Heart left ventricle (tissue), 13 donors: ENCODE measurements at regions not wholly inside any gene's neighbourhood (a gene's known extent, or its start where the extent isn't known, plus 50 kb on each side); places are given as distances from the start of the nearest gene placed in this dataset.

Experiments used
- CTCF ChIP-seq, 12 donors: fragments of 200-600 bp; sonication (generic) in 4 of 12; IDR thresholded peaks; one replicate each; pipeline versions ENCODE4 v1.5.0 to v1.8.0; 2018 to 2022; ENCODE audit warnings: antibody characterized with exemption in 12 of 12, mild to moderate bottlenecking in 5 of 12
- POLR2A ChIP-seq, 2 donors: fragments of 450-650 bp; IDR thresholded peaks; one replicate each; pipeline ENCODE4 v1.6.1; 2017; ENCODE audit warnings: antibody characterized with exemption in 2 of 2, mild to moderate bottlenecking in 2 of 2, moderate library complexity in 2 of 2
- donor health status: ischemic (EF 13 %, LVEDD 7.1; RV severe dilation, severe dysfunction).
- donor health status: DM: no; HTN: yes; CAD: no.
- donor health status: DM: no; HTN: no; CAD: no.
- donor health status: ischemic (EF 25% LVEDD 6.9; RV normal size, moderate dysfunction).
- donor health status: ischemic (EF 25% LVEDD 5.7; RV mildly dilated, moderate dysfunction).
- donor health status: ischemic (EF 35%, LVEDD 5.7; RV mildly dilated, moderate dysfunction).
- donor health status: nonischemic (EF 11% LVEDD 7.7; RV severe dilation, severe dysfunction).
- donor health status: DM: yes; HTN: yes; CAD: no.
- donor health status: PGD.
- donor health status: ischemic (EF 29% LVEDD 5.4; RV normal size, mild dysfunction).
- donor health status: nonischemic (EF 23%, LVEDD 6.1; RV moderate dilation, normal function).

DNA sequence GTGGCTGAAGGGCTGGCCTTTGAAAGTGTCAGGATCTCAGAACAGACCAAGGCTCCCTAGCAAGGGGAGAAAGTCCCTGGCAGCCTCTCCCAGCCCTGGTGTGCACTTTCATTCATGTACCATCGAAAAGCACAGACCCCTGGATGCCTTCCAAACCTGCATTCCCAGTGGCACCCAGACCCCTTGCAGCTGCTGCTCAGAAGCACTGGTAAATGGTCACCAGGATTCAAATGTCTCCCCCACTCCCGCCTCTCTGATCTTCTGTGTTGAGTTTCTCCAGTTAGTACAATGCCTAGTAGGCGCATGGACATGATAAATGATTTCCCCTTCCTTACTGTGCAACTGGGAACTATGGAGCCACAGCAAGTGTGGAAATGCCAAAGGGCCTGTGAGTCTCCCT is 180.0 kb downstream of the GLI2 start:
- TF ChIP-seq POLR2A (IDR thresholded peaks at IDR 0.05) (no peak), CTCF (IDR thresholded peaks at IDR 0.05) (no peak)
